Effector memory CD4-positive, alpha-beta T cell (primary cell): ENCODE measurements at regions not wholly inside any gene's neighbourhood (a gene's known extent, or its start where the extent isn't known, plus 50 kb on each side); places are given as distances from the start of the nearest gene placed in this dataset.

Experiments used
- DNase-seq, 3 donors: peaks; one replicate each; pipeline ENCODE4 v3.0.0-alpha.2; 2020
- H3K27ac ChIP-seq: 2 replicates; pipeline ENCODE4 v1.7.0; 2013; ENCODE audit warnings: mild to moderate bottlenecking, low read length, moderate library complexity; ENCODE audit not compliant: insufficient read depth, poor library complexity, severe bottlenecking
- H3K27me3 ChIP-seq: replicated peaks from 2 replicates; pipeline ENCODE4 v1.7.0; 2013; ENCODE audit warnings: mild to moderate bottlenecking, low read length; ENCODE audit not compliant: insufficient read depth, control insufficient read depth, poor library complexity, severe bottlenecking
- H3K36me3 ChIP-seq: 2 replicates; pipeline ENCODE4 v1.7.0; 2013; ENCODE audit warnings: mild to moderate bottlenecking, low read length, moderate library complexity; ENCODE audit not compliant: control insufficient read depth, insufficient read depth
- H3K4me1 ChIP-seq: 2 replicates; pipeline ENCODE4 v1.7.0; 2013; ENCODE audit warnings: low read length, mild to moderate bottlenecking; ENCODE audit not compliant: control insufficient read depth, insufficient read depth, poor library complexity, severe bottlenecking
- H3K4me3 ChIP-seq: 2 replicates; pipeline ENCODE4 v1.7.0; 2013; ENCODE audit warnings: low read length, low read depth, mild to moderate bottlenecking; ENCODE audit not compliant: insufficient read depth, poor library complexity, severe bottlenecking
- H3K9me3 ChIP-seq: 2 replicates; pipeline ENCODE4 v1.7.0; 2013; ENCODE audit warnings: mild to moderate bottlenecking, low read length, moderate library complexity; ENCODE audit not compliant: control insufficient read depth

DNA sequence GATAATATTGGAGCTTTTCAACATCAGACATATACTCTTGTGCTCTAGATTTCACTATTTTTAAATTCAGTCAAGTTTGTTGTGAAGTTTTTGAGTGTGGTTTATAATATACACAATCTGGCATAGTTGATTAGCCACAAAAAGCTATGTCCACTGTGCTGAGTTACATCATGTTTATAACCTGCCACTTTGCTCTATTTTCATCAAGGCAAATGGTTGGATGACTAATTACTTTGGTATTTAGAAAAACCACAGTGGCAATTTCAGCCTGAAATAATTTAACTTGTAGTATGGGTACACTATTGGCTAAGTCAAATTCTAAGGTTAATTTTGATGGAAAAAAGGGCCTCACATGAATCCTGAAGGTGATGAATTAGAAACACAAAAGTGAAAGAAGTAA lies 262.6 kb downstream of the C4orf33 start:
- H3K27ac ChIP-seq: no peak overlapping the region
- H3K9me3 ChIP-seq: no peaks in the 10 kb centered on the region
- no peaks in the 10 kb centered on the region for H3K36me3 ChIP-seq
- no peaks in the 10 kb centered on the region for H3K4me1 ChIP-seq
- no peak for DNase-seq
- H3K4me3 ChIP-seq: no peak overlapping the region
- H3K27me3 ChIP-seq: peaks cover 3% of the 10 kb centered on the region

DNA sequence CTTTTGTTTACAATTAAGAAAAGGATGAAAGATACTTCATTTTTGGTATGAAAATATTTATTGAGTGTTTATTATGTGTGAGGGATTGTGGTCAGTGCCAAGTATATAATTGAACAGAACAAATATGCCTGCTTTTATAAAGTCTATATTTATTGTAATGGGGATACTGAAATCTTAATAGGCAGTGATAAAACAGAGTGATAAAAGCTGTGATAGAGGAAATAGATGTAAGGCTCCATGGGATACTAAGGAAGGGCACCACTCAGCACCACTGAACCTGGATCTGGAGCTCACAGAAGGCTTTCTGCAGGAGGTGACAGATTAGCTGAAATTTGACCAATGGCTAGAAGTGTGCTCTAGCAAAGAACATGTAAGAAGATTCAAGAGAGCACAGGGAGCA lies 263.5 kb downstream of the C4orf33 start:
- Histone ChIP-seq H3K27me3 (peaks cover 3% of the 10 kb centered on the region), H3K9me3 (no peaks in the 10 kb centered on the region), H3K4me1 (no peaks in the 10 kb centered on the region), H3K4me3 (no peak overlapping the region), H3K27ac (no peak overlapping the region), H3K36me3 (no peaks in the 10 kb centered on the region)
- DNase-seq: no peak

DNA sequence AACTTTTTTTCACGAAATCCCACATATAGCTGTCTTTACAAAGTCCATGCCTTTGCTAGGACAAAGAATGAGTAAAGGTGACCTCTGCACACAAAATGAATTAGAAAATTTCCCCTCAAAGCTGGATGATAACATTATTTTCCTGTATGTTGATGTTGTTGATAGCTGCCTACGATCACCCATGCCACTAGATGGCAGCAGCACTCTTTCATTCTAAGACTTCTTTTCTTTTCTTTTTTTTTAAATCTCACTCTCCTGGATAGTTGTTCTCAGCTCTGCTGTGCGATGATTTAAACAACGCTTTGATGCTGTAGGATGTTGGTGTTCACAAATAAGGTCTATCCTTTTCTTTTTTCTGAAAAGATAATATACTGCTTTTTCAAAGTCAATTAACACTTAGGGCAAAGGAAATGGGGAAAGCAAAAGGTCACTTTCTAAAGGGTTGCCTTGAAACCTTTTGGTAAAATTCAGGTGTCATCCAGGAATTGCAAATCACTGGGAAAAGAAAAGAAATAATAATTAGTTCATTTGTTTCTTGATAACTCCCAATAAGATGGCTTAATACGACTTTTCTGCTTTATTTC lies 266.8 kb downstream of the C4orf33 start:
- no peaks in the 10 kb centered on the region for H3K36me3 ChIP-seq
- H3K9me3 ChIP-seq: no peaks in the 10 kb centered on the region
- H3K27ac ChIP-seq: no peak overlapping the region
- H3K4me1 ChIP-seq: no peaks in the 10 kb centered on the region
- H3K4me3 ChIP-seq: no peak overlapping the region
- peak in 1 of 3 donors; percentile 10 for DNase-seq
- H3K27me3 ChIP-seq: no peaks in the 10 kb centered on the region

DNA sequence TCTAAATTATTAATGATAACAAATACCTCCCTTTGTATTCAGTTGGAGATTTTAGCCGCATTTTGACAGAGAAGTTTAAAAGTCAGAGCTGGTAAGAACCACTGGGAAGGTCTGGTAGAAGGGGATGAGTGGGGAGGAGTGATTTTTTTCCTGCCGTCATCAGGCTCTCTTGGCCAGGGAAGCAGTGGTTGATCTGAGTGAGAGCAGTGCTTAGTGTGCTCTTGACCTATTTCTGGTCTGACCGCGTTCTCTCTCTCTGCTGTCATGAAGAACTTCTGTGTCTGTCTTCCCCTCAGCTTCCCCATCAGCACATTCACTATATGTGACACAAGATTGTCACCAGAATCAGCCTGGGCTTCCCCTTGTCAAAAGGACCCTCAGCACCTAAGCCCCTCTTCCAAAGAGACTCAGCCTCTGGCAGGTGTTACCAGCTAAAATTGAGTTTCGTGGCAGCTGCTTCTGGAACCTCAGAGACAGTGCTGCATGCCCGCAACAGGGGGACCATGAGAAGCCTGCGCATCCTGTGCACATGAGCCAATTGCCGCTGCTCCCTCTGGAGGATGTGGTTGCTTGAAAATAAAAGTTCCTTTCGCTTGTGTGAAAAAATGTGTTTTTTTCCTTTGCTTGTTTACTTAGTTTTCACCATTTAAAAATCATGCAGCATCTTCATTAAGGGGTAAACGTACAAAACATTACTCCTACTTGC lies 268.9 kb downstream of the C4orf33 start:
- no peaks in the 10 kb centered on the region for H3K4me1 ChIP-seq
- no peaks in the 10 kb centered on the region for H3K36me3 ChIP-seq
- H3K27me3 ChIP-seq: no peaks in the 10 kb centered on the region
- no peak for DNase-seq
- H3K9me3 ChIP-seq: no peaks in the 10 kb centered on the region
- H3K27ac ChIP-seq: no peak overlapping the region
- no peak overlapping the region for H3K4me3 ChIP-seq

DNA sequence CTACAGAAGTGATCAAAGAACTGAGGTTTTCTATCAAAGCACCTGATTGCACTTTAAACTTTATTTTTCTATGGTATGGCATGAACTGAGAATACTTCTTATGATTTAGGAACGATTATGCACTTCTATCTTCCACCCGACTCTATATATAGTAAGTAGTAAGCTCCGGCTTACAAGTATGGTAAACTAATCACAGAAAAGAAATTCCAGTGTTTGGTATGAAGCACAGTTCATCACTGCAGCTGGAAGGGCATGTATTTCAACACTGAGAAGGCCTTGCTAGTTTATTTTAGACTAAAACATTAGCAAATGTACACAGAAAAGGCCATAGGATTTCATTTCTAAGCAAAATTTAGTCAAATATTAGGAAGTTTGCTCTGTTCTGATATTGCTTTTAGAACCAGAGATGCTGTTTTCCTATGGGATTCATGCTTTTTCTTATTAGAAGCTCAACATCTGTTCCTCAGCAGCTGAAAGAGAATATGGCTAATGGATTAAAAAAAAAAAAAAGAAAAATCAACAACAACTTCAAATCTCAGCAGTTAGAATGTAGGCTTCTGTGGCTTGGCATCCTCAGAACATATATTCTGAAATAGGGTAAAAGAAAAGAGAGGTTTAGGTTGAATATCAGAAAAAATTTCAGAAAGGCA lies 273.5 kb downstream of the C4orf33 start:
- Histone ChIP-seq H3K36me3 (no peaks in the 10 kb centered on the region), H3K4me1 (no peaks in the 10 kb centered on the region), H3K27me3 (no peaks in the 10 kb centered on the region), H3K9me3 (no peaks in the 10 kb centered on the region), H3K27ac (no peak overlapping the region), H3K4me3 (no peak overlapping the region)
- no peak for DNase-seq

DNA sequence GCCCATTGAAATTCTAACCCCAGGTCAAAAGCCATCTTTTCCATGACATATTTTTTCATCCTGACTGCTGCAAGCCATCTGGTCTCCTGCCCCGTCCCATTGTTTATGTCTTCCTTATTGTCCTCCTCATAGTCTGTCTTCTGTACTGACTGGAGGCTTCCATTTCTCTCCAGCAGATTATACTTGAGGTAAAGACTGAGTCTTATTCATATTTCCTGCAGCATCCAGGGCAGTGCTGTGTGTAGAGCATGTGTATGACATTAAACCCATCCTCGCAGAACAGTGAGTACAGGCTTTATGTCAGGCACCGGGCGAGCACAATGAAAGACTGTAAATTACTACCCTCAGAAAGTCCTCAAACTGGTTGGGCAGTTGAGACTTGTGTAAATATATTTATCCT lies 275.1 kb downstream of the C4orf33 start:
- no peak for DNase-seq
- Histone ChIP-seq H3K36me3 (no peaks in the 10 kb centered on the region), H3K27ac (no peak overlapping the region), H3K9me3 (no peaks in the 10 kb centered on the region), H3K4me3 (no peak overlapping the region), H3K4me1 (no peaks in the 10 kb centered on the region), H3K27me3 (no peaks in the 10 kb centered on the region)

DNA sequence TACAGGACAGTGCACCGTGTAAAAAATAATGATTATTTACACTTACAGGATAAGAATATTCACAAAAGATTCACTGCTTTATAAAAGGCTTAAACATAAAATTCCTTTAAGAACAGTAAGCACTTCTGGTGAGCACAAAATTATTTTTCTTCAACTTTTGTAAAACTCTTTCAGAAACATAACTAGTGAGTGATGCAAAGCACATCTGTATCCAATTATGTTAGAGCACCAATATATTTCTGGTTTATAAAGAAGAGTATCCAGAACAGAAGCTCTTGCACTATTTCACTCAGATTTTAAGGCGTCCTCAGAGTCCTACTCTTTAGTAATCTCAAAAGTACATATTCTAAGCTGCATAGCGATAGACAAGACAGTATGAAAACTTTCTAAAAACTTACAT lies 276.0 kb downstream of the C4orf33 start:
- no peak for DNase-seq
- Histone ChIP-seq H3K27ac (no peak overlapping the region), H3K27me3 (no peaks in the 10 kb centered on the region), H3K9me3 (no peaks in the 10 kb centered on the region), H3K36me3 (no peaks in the 10 kb centered on the region), H3K4me3 (no peak overlapping the region), H3K4me1 (no peaks in the 10 kb centered on the region)

DNA sequence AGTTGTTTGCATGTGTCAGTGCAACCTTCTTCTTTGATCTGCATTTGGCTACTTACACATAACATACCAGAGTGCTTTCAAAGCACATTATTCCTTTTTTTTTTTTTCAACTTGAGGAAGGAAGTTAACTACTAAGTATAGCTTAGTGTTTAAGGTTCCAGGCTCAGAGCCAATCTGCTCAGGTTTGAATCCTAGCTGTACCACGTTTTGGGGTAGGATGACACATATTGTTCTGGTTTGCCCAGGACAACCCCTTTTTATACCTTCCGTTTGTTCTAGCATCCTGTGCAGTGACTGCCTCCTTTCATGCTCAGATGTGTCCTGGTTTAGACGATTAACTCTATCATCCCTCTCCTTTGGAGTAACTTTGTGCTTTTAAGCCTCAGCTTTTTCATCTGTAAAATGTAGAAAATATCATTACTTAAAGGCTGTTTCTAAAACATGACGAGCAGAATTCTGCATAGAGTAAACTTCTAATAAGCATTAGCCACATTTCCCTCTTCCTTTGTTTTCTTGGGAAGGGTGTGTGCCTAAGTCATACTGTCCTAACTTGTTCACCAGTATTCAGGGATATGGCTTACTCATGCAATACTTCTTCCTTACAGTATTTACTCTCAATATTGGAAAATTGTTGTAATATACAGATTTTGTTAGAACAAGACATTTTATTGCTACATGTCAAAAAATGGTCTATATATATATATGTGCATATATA lies 281.3 kb downstream of the C4orf33 start:
- Histone ChIP-seq H3K27ac (no peak overlapping the region), H3K4me3 (no peak overlapping the region), H3K4me1 (no peaks in the 10 kb centered on the region), H3K36me3 (no peaks in the 10 kb centered on the region), H3K9me3 (no peaks in the 10 kb centered on the region), H3K27me3 (no peaks in the 10 kb centered on the region)
- DNase-seq: no peak

DNA sequence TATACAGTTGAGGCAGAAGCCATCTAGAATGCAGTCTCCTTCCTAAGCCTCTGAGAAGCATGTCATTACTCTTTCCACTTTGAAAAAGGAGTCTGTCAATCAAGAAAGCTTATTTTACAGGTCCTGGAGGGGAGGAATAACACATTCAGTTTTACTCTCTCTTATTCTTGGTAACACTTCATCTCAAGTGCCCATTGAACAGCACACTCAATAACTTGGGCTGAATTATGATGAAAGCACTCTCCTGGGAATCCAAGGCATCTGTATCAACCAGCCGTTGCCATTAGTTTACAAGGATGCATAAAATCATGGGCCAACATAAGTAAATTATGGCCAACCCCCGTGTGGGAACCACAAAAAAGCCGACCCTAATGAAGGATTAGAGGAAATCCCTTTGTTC lies 282.4 kb downstream of the C4orf33 start:
- Histone ChIP-seq H3K36me3 (no peaks in the 10 kb centered on the region), H3K4me3 (no peak overlapping the region), H3K4me1 (no peaks in the 10 kb centered on the region), H3K27me3 (no peaks in the 10 kb centered on the region), H3K9me3 (no peaks in the 10 kb centered on the region), H3K27ac (no peak overlapping the region)
- DNase-seq: no peak

DNA sequence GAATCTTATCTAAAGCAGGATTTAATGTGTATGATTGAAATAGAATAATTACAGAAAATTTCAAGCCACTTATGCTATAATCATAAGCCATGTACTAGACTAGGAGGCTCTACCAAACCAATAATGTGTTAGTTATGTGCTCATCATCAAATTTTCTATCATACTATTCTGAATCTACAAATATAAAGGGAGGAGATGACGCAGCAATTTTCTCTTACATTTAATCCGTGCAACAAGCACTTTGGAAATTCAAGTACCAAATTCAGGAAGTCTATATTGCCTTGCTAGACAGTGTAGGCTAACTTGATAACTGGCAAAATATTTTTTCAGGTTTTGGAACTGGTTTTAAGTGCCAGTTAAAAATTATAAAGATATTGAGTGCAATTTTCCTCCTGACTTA lies 283.5 kb downstream of the C4orf33 start:
- no peak for DNase-seq
- Histone ChIP-seq H3K4me3 (no peak overlapping the region), H3K36me3 (no peaks in the 10 kb centered on the region), H3K27me3 (no peaks in the 10 kb centered on the region), H3K27ac (no peak overlapping the region), H3K4me1 (no peaks in the 10 kb centered on the region), H3K9me3 (no peaks in the 10 kb centered on the region)
